G401 (cell line): ENCODE measurements at regions not wholly inside any gene's neighbourhood (a gene's known extent, or its start where the extent isn't known, plus 50 kb on each side); places are given as distances from the start of the nearest gene placed in this dataset.
"Not testable (repeated sequence)": the region's sequence is repeated elsewhere in the genome, so short reads cannot be mapped to it uniquely, and the experiment has no call there.

Experiments used
- DNase-seq: peaks from one replicate; pipeline ENCODE4 v3.0.0-alpha.2; 2015; ENCODE audit warnings: low spot score
- in situ Hi-C: cut with HindIII; loops from 2 replicates; pipeline ENCODE4 v1.10.0; 2016; ENCODE audit warnings: low sequenced_read_pairs, mixed read lengths

DNA sequence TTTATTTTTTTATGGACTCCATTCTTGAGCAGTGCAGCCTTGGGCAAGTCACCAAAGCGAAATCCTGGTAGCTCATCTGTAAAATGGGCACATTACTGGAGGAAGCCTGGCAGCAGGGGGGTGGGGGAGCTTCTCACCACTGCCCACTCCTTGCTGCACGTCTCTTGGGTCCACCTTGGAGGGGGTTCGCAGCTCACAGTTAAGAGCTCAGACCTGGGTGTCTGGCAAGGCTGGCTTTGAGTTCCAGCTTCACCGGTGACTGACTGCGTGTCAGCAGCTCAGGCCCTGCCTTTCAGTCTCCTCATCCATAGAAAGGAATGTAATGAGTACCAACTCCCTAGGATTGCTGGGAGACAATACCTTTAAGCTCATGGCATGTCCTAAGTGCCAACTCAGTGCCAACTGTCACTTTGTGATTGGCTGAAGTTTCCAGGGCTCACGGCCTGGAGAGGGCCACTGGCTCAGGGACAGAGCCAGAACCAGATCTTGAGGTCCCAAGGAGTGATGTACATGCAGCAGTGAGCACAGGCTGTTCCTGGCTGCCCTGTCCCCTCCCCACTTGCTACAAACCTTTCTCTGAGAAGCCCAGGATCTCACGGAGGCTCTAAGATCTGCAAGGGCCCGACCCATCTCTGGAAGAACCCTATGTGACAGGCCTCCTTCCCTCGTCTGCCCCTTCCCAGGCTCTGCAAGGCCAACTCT lies 72.9 kb downstream of the C9orf50 start:
- in situ Hi-C loops, result loop anchor here (10.0 kb wide), 1 partner anchor 413 kb away; no protein-coding TSS in a partner anchor

DNA sequence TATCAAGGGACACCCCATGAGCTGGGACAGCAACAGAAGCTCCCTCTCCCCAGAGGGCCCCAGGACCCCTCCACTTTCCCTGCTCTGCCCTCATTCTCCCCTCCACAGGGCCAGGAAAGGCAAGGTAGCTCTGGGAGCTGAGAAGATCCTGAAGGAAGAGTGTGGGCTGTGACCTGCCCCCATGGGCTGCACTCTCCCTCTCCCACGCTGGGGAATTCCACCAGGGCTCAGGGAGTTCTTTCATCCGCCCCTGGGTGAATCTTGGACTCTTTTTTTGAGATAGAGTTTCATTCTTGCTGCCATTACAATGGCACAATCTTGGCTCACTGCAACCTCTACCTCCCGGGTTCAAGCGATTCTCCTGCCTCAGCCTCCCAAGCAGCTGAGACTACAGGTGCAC lies 73.8 kb downstream of the C9orf50 start:
- in situ Hi-C loops, result loop anchor here (10.0 kb wide), 1 partner anchor 412 kb away; no protein-coding TSS in a partner anchor
- DNase-seq, result no peak

More for the DNA sequence above, 72.9 kb downstream of the C9orf50 start:
- no peak for DNase-seq

DNA sequence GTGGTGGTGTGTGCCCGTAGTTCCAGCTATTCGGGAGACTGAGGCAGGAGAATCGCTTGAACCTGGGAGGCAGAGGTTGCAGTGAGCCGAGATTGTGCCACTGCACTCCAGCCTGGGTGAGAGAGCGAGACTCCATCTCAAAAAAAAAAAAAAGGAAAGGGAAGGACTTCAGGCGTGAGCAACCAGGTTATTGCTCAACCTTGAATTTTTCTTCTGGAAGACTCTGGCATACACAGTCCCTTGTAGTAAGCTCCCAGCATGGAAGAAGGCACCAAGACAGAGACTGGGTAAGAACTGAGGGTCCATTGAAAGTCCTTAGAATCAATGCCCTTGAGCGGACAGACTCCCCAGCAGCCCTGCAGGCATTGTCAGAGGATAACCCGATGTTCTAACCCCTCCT lies 75.0 kb downstream of the C9orf50 start:
- in situ Hi-C loops, result loop anchor here (10.0 kb wide), 1 partner anchor 411 kb away; no protein-coding TSS in a partner anchor
- DNase-seq, result not testable (repeated sequence)

DNA sequence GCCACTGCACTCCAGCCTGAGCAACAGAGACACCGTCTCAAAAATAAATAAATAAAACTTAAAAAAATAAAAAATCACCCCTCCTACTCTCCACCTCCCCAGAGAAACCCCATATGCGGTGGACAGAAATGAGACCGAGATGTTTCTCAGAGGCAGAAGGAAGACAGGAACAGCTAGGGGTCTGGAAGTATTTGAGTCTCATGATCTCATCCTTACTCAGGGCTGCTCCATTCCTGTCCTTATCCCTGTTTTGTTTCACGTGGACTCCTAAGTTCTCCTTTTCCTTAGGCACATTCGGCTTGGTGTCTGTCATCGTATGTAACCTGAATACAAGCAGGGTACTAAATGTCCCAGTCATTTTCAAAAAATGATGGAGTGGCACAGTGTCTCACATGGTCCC lies 76.1 kb downstream of the C9orf50 start:
- in situ Hi-C loops, result loop anchor here (10.0 kb wide), 1 partner anchor 410 kb away; no protein-coding TSS in a partner anchor
- DNase-seq, result no peak

DNA sequence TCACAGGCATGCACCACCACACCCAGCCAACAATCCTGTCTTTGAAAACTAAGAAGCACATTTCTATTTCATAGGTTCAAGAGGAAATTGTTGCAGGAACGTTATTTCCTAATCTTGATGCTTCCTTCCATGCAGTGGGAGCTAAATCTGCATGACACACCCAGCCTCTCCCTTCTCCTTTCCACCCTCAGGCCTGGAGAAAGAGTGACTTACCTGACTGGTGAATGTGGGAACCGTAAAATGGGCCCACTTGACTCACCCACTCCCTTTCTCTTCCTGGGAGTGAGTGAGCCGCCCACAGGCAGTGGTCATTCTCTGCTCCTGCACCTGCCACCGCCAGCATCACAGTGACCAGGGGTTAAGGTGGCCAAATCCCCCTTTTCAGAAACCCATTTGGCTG lies 78.2 kb downstream of the C9orf50 start:
- DNase-seq, result no peak
- in situ Hi-C loops, result loop anchor here (10.0 kb wide), 1 partner anchor 408 kb away; no protein-coding TSS in a partner anchor

DNA sequence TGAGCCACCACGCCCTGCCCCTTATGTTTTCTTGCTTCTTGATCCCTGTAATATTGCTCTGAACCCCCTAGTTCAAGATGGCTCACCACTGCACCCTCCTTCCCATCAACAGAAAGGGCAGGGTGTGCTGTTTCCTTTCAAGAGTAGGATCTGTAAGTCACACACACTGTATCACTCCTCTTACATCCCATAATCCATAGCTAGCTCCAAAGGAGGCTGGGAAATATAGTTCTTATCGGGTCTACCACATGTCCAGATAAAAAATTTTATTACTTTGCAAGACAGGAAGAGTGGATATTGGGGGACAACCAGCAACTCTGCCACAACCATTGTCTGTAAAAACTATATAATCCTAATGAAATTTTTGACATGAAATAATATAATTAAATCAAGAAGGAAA lies 79.6 kb downstream of the C9orf50 start:
- no peak for DNase-seq

DNA sequence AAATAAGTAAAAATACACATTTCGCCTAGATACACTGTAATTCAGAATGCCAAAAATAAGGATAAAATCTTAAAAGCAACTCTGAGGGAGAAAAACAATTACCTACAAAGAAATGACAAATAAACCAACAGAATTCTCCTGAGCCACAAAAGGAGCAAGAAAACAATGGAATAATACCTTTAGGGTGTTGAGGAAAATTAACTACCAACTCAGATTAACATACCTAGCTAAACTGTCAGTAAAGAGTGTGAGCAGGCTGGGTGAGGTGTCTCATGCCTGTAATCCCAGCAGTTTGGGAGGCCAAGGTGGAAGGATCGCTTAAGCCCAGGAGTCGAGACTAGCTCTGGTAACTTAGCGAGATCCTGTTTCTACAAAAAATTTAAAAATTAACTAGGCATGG lies 81.5 kb downstream of the C9orf50 start:
- no peak for DNase-seq
- in situ Hi-C loops, result no loop called here

More for the DNA sequence above, 79.6 kb downstream of the C9orf50 start:
- in situ Hi-C loops, result loop anchor here (10.0 kb wide), 1 partner anchor 406 kb away; no protein-coding TSS in a partner anchor

DNA sequence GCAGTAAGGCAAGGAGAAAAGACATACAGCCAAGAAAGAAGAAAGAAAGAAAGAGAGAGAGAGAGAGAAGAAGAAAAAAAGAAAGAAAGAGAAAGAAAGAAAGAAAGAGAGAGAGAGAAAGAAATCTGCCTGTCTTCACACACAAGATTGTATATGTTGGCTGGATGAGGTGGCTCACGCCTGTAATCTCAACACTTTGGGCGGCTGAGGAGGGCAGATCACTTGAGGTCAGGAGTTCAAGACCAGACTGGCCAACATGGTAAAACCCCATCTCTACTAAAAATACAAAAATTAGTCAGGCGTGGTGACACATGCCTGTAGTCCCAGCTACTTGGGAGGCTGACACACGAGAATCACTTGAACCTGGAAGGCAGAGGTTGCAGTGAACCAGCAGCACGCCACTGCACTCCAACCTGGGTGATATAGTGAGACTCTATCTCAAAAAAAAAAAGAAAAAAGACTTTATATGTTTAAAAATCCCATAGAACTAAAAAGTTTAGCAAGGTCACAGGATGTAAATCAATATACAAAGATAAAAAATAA lies 89.0 kb downstream of the C9orf50 start:
- in situ Hi-C loops, result not testable (repeated sequence)

DNA sequence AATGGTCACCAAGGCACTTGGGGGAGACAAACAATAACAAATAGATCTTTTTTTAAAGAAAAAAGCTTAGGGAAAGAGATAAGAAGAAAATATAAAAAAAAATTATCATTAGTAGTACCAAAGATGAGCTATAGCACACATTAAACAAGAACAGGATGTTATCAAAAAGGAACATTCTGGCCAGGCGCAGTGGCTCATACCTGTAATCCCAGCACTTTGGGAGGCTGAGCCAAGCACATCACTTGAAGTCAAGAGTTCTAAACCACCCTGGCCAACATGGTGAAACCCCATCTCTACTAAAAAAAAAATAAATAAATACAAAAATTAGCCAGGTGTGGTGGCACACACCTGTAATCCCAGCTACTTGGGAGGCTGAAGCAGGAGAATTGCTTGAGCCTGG lies 92.9 kb downstream of the C9orf50 start:
- in situ Hi-C loops, DNase-seq: not testable (repeated sequence)

More for the DNA sequence above, 89.0 kb downstream of the C9orf50 start:
- DNase-seq, result not testable (repeated sequence)

DNA sequence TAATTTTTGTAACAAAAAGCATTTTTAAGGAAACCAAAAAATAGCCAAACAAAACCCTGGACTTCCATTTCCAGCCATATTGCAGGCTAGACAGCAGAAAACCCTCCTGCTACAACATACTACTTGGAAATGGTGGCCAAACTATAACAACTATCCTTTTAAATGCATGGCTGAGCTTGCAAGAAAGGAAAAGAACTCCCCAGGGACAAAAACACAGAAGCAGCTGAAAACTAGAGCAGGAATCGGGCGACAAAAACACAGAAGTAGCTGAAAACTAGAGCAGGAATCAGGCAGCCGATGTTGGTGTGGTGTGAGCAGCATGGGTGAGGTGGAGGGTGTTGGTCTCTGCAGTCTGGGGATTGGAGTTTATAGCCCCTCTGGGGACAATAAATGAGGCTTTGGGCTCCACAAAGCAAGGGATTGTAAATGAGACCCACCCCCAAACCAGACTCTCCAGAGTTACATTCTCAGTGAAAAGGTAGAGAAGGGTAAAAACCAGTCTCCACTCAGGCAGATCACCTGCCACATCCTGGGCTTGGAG lies 95.2 kb downstream of the C9orf50 start:
- in situ Hi-C loops, result no loop called here

DNA sequence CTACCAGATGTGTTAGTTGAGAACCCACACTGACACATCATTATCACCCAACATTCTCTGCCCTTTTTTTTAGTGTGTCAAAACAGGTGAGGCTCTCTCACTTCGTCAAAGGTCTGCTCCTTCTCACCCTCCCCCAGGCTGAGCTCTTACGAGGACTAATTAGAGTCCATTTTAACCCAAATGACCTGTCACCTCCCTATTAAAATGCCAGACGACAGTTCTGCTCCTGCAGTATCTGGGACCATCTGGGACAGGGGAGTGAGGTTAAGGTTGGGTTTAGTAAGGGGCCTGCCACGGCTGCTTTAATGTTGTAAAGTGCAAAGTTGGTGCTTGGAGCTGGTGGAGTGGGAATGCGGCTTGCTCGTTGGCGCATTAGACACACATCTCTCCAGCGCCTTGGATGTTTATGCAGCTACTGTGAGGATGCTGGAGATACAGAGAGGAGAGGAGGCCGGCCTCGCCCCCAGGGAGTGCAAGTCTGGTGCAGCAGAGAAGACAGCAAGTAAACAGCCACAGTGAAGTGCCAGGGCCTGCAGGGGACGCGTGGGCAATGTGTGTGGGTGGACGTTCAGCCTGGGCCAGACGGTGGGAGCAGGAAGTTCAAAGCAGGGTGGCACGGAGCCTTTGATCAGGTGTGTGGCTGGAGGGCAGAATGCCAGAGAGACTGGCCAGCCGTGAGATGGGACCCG lies 96.2 kb downstream of the C9orf50 start:
- DNase-seq, result peak; percentile 26
- in situ Hi-C loops, result no loop called here

More for the DNA sequence above, 95.2 kb downstream of the C9orf50 start:
- no peak for DNase-seq

DNA sequence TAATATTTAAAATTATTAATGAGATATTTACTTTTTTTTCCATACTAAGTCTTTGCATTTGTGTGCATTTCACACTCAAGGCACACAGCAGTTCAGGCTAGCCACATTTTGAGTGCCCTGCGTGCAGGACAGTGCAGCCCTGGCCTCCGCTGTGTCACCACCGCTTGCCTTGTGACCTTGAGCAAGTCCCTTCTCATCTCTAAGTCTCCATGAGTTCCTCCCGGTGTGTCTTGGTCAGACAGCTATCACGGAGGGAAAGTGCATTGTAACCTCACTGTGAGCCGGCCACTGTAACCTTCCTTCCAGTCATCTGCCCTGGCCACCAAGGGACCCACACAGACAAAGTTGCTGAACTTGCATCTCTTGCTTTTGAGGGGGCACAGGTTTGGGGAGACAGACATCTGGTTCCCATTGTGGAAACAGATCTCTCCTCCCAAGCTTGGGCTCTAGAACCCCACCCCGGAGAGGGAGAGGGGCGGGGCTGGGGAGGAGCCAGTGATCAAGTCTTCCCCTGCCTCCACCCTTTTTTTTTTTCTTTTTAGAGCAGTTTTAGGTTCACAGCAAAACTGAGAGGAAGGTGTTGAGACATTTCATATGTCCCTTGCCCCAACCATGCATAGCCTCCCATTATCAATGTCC lies 96.8 kb downstream of the C9orf50 start:
- DNase-seq, result no peak
- in situ Hi-C loops, result no loop called here

DNA sequence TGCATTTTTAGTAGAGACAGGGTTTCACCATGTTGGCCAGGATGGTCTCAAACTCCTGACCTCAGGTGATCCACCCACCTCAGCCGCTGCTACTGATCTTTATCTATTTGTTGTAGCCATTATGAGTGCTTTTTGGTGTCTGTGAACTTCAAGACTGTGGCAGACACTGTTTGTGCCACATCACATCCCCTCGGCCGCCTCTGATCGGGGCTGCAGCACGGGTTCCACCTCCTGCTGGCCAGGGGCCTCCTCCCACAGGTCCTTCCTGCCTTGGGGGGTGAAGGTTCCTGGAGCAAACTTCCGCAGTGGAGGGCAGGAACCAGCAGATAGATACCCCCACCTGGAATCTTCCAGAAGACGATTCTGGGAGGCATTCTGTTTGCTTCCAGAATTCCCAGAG lies 98.5 kb downstream of the C9orf50 start:
- in situ Hi-C loops, result no loop called here
- no peak for DNase-seq

DNA sequence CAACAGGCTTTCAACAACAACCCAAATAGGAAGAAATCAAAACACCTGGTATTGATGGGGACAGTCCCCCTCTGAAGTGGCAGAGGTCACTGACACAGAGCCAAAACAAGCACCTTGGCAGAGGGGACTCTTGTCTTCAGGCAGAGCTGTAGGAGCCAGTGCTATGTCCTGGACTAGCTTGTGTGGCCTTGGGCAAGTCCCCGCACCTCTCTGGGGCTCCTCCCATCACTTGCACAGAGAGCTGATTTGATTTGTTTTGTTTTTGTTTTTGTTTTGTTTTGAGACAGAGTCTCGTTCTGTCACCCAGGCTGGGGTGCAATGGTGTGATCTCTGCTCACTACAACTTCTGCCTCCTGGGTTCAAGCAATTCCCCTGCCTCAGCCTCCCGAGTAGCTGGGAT lies 100.8 kb downstream of the C9orf50 start:
- no peak for DNase-seq
- in situ Hi-C loops, result no loop called here

DNA sequence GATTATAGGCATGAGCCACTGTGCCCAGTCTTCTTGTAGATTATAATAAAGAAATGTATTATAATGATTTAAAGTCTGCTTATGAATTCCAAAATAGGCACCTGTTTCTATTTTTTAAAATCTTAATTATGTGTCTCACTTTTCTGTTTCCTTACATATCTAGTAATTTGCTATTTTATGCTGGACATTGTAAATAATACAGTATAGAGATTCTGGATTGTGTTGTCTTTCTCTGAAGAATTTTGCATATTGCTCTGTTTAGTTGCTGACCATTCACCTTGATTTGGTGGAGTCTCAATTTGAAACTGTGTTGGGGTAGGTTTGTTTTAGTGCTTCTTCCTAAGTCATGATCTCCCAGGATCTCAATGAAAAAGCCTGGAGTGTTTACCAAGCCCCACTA lies 102.8 kb downstream of the C9orf50 start:
- no peak for DNase-seq
- in situ Hi-C loops, result no loop called here

DNA sequence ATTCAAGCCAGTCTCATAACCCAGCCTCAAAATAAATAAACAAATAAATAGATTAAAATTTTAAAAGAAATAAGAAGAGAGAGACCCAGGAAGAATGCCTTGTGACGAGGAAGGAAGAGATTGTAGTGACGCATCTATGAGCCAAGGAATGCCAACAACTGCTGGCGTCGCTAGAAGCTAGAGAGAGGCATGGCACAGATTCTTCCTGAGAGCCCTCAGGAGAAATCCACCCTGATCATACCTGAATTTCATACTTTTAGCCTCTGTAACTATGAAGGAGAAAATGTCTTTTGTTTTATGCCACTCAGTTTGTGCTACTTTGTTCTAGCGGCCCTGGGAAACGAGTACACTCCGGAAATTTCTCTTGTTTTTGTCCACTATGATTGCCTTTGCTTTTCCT lies 103.9 kb downstream of the C9orf50 start:
- DNase-seq, result no peak
- in situ Hi-C loops, result no loop called here

DNA sequence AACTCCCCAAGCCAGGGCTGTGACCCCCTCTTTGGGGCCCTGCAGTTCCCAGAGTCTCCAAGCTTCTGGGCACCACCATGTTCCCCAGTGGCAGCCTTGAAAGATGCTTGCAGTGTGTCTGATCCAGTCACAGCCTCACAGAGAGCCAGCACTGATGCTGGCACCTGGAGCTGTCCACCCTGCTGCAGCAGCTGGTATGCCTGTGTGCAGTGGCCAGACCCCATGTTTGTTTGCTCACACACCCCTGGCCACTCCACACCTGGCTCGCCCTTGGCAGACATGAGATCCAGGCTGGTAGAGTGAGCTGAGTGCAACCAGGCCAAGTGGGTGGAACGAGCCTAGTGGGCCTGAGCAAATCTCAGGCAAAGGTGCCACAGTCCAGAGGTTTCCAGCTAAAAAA lies 106.0 kb downstream of the C9orf50 start:
- DNase-seq, result no peak
- in situ Hi-C loops, result no loop called here

DNA sequence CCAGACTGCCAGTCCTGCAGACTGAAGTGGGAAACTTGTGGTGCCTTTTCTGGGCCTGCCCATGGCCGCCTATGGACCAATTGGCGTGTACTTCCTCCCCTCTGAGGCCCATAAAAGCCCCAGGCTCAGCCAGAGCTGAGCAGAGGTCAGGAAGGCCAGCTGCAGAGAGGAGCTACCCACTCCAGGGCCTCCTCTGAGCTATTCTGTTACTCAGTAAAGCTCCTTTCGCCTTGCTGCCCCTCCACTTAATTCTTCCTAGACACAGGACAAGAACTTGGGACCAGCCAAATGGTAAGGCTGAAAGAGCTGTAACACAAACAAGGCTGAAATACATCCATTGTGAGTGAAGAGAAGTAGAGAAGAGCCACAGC lies 106.4 kb downstream of the C9orf50 start:
- in situ Hi-C loops, result no loop called here
- DNase-seq, result no peak

DNA sequence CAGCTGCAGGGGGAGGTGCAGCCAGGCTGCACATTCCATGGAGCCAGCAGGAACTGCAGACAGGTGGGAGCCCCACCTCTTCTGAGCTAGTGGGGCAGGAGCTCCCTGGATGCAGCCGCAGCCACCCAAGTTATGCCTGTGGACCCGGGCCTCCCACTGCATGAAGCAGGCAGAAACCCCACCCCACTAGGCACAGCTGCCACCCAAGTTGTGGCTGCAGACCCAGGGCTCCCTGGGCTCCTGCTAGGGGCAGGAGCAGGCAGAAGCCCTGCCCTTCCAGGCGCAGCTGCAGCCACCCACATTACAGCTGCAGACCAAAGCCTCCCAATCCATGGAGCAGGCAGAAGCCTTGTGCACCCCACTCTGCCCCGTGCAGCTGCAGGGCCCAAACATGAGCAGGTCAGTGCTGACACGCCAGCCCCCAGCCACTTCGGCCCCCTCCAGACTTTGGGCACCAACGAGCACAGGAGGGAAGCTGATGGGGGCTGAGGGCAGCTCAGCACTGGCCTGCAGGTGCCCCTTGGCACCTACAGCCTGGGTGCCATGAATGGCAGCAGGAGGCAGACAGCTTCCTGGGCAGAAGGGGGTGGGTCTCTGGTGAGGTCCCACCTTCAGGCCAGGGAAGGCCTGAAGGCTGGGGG lies 106.9 kb downstream of the C9orf50 start:
- no peak for DNase-seq
- in situ Hi-C loops, result no loop called here
